ENCODE measurements at regions not wholly inside any gene's neighbourhood (a gene's known extent, or its start where the extent isn't known, plus 50 kb on each side); places are given as distances from the start of the nearest gene placed in this dataset.

- intact Hi-C loops (cut with DNase I), result no loop called here
- Histone ChIP-seq H3K36me3 (no peaks in the 10 kb centered on the region), H3K4me3 (no peak overlapping the region), H3K27ac (no peak overlapping the region), H3K27me3 (no peaks in the 10 kb centered on the region), H3K4me1 (no peaks in the 10 kb centered on the region), H3K9me3 (peaks cover 0 to 1% (median 0%) of the 10 kb centered on the region in 11 donors)
- no peak for DNase-seq
- WGBS, 2 donors, result 27 to 31% methylated on average over 2 of the region's 2 CpGs
- no peak for TF ChIP-seq CTCF (IDR thresholded peaks at IDR 0.05)
- ATAC-seq, result no peak
These were observed 820.5 kb downstream of the DACH1 start for GRCh38 chr13:71046360-71047079.

GRCh38 chr13:71045101-71045500, 821.9 kb downstream of the DACH1 start:
- Histone ChIP-seq H3K4me3 (no peak overlapping the region), H3K9me3 (no peaks in the 10 kb centered on the region), H3K4me1 (no peaks in the 10 kb centered on the region), H3K27me3 (no peaks in the 10 kb centered on the region), H3K27ac (no peak overlapping the region), H3K36me3 (no peaks in the 10 kb centered on the region)
- ATAC-seq, result no peak
- no peak for DNase-seq
- no peak for TF ChIP-seq CTCF (IDR thresholded peaks at IDR 0.05)
- intact Hi-C loops (cut with DNase I), result no loop called here

- DNase-seq (no peak), ATAC-seq (no peak)
- no peaks in the 10 kb centered on the region for H3K36me3 ChIP-seq
- H3K4me1 ChIP-seq, result no peaks in the 10 kb centered on the region
- H3K27me3 ChIP-seq, result no peaks in the 10 kb centered on the region
- TF ChIP-seq CTCF (IDR thresholded peaks at IDR 0.05), result no peak
- no peak overlapping the region for H3K27ac ChIP-seq
- H3K9me3 ChIP-seq, result no peaks in the 10 kb centered on the region
- H3K4me3 ChIP-seq, result no peak overlapping the region
- intact Hi-C loops (cut with DNase I), result loop anchor here in 1 of 10 donors (10.0 kb wide), 1 partner anchor 515 kb away; no protein-coding TSS in a partner anchor
These were observed 827.6 kb downstream of the DACH1 start for GRCh38 chr13:71039440-71039839.

- WGBS, 2 donors, result 88% methylated on average over 4 of the region's 4 CpGs
- no peak for DNase-seq
- H3K4me1 ChIP-seq, result no peaks in the 10 kb centered on the region
- no peak for TF ChIP-seq CTCF (IDR thresholded peaks at IDR 0.05)
- no peak overlapping the region for H3K4me3 ChIP-seq
- H3K9me3 ChIP-seq, result peaks cover 0 to 14% (median 6%) of the 10 kb centered on the region in 11 donors
- intact Hi-C loops (cut with DNase I), result loop anchor here in 1 of 10 donors (10.0 kb wide), 1 partner anchor 521 kb away; no protein-coding TSS in a partner anchor
- no peak for ATAC-seq
- H3K27ac ChIP-seq, result no peak overlapping the region
- no peaks in the 10 kb centered on the region for H3K27me3 ChIP-seq
- no peaks in the 10 kb centered on the region for H3K36me3 ChIP-seq
These were observed 833.0 kb downstream of the DACH1 start for GRCh38 chr13:71034018-71034417.
